ENCODE measurements at regions not wholly inside any gene's neighbourhood (a gene's known extent, or its start where the extent isn't known, plus 50 kb on each side); places are given as distances from the start of the nearest gene placed in this dataset.

- no peak for TF ChIP-seq ELF4 (IDR thresholded peaks at IDR 0.05)
- TF ChIP-seq CTBP1 (IDR thresholded peaks at IDR 0.05; ENCODE audit: borderline replicate concordance): no peak
- TF ChIP-seq ZNF384 (IDR thresholded peaks at IDR 0.05): no peak
- no peak for TF ChIP-seq TARDBP (IDR thresholded peaks at IDR 0.05)
- no peak for TF ChIP-seq FOXM1 (IDR thresholded peaks at IDR 0.05; ENCODE audit: borderline replicate concordance)
- TF ChIP-seq SP1 (IDR thresholded peaks at IDR 0.05): no peak
- no peak for TF ChIP-seq SUZ12 (IDR thresholded peaks at IDR 0.05)
- no peak for TF ChIP-seq ARNT (IDR thresholded peaks at IDR 0.05)
These were observed 502.6 kb downstream of the IRX1 start for GRCh38 chr5:4098226-4098625.

Measured in HEK293T (cell line).